HL-60 (cell line): ENCODE measurements at regions not wholly inside any gene's neighbourhood (a gene's known extent, or its start where the extent isn't known, plus 50 kb on each side); places are given as distances from the start of the nearest gene placed in this dataset.

ENCODE experiments used
- DNase-seq, 2 experiments: peaks; one replicate each; pipeline ENCODE4 v3.0.0-alpha.2; 2010 to 2020; ENCODE audit warnings: low read depth in 1 of 2, low spot score in 1 of 2
- H3K27ac ChIP-seq: fragments of 250-450 bp; sonication (Bioruptor Pico); replicated peaks from 2 replicates; pipeline ENCODE4 v1.5.1; 2020; ENCODE audit warnings: mild to moderate bottlenecking, moderate library complexity
- H3K27me3 ChIP-seq: fragments of 250-450 bp; sonication (Bioruptor Pico); 2 replicates; pipeline ENCODE4 v1.5.1; 2021; ENCODE audit warnings: mild to moderate bottlenecking, moderate library complexity; ENCODE audit not compliant: insufficient read depth, poor library complexity, severe bottlenecking
- H3K4me3 ChIP-seq: replicated peaks from 2 replicates; pipeline ENCODE4 v1.5.1; 2011; ENCODE audit warnings: mild to moderate bottlenecking, control low read depth, low read length; ENCODE audit not compliant: insufficient read depth
- GABPA ChIP-seq: IDR thresholded peaks from 2 replicates; pipeline ENCODE4 v1.6.1; 2012; ENCODE audit warnings: low read depth
- POLR2AphosphoS5 ChIP-seq: IDR thresholded peaks from 2 replicates; pipeline ENCODE4 v1.6.1; 2012; ENCODE audit warnings: low read depth
- SPI1 ChIP-seq: IDR thresholded peaks from 2 replicates; pipeline ENCODE4 v1.6.1; 2012; ENCODE audit warnings: low read depth, mild to moderate bottlenecking, borderline replicate concordance
- TF ChIP-seq, protein P1 (sequence below): IDR thresholded peaks from one replicate; pipeline ENCODE4 v1.5.1; 2011; ENCODE audit warnings: low read length, control low read depth, inconsistent platforms; ENCODE audit not compliant: insufficient read depth
- TF ChIP-seq, protein P2 (sequence below): IDR thresholded peaks from 2 replicates; pipeline ENCODE4 v1.6.1; 2012; ENCODE audit warnings: low read depth; ENCODE audit not compliant: insufficient replicate concordance

DNA sequence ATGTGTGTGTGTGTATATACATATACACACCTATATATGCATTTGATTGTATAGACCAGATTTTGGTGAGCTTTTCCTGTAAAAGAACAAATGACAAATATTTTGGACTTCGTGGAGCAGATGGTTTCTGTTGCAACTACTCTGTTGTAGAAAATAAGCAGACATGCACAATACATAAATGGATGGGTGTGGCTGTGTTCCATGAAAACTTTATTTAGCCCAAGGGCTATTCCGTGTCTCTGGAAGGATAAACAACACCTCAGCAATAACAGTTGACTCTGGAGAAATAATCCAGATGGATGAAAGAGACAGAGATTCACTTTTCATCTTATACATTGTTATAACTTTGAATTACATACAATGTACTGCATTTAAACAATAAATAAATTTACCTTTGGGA is 441.4 kb downstream of the CNTN3 start:
- TF ChIP-seq, protein P1, sequence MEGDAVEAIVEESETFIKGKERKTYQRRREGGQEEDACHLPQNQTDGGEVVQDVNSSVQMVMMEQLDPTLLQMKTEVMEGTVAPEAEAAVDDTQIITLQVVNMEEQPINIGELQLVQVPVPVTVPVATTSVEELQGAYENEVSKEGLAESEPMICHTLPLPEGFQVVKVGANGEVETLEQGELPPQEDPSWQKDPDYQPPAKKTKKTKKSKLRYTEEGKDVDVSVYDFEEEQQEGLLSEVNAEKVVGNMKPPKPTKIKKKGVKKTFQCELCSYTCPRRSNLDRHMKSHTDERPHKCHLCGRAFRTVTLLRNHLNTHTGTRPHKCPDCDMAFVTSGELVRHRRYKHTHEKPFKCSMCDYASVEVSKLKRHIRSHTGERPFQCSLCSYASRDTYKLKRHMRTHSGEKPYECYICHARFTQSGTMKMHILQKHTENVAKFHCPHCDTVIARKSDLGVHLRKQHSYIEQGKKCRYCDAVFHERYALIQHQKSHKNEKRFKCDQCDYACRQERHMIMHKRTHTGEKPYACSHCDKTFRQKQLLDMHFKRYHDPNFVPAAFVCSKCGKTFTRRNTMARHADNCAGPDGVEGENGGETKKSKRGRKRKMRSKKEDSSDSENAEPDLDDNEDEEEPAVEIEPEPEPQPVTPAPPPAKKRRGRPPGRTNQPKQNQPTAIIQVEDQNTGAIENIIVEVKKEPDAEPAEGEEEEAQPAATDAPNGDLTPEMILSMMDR, result no peak
- H3K27ac ChIP-seq, result no peak overlapping the region
- DNase-seq, result no peak
- no peaks in the 10 kb centered on the region for H3K27me3 ChIP-seq
- no peak overlapping the region for H3K4me3 ChIP-seq

DNA sequence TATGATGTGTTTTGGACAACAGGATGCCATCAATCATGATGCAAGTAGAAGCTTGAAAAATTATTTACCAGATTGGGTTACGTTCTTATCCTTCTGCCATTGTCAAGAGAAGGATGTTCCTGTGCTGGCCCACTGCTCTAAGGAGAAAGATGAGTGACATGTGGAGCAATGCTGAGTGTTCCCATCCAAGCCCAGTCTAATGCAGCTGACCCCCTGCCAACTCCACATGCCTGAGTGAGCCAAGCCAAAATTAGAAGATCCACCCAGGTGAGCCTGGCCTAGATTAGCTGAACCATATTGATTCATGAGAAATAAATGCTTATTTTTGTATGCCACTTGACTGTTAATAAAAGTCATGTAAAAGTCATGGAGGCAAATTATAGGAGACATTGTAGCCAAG is 446.5 kb downstream of the CNTN3 start:
- H3K27me3 ChIP-seq, result no peaks in the 10 kb centered on the region
- no peak for DNase-seq
- TF ChIP-seq, protein P2, sequence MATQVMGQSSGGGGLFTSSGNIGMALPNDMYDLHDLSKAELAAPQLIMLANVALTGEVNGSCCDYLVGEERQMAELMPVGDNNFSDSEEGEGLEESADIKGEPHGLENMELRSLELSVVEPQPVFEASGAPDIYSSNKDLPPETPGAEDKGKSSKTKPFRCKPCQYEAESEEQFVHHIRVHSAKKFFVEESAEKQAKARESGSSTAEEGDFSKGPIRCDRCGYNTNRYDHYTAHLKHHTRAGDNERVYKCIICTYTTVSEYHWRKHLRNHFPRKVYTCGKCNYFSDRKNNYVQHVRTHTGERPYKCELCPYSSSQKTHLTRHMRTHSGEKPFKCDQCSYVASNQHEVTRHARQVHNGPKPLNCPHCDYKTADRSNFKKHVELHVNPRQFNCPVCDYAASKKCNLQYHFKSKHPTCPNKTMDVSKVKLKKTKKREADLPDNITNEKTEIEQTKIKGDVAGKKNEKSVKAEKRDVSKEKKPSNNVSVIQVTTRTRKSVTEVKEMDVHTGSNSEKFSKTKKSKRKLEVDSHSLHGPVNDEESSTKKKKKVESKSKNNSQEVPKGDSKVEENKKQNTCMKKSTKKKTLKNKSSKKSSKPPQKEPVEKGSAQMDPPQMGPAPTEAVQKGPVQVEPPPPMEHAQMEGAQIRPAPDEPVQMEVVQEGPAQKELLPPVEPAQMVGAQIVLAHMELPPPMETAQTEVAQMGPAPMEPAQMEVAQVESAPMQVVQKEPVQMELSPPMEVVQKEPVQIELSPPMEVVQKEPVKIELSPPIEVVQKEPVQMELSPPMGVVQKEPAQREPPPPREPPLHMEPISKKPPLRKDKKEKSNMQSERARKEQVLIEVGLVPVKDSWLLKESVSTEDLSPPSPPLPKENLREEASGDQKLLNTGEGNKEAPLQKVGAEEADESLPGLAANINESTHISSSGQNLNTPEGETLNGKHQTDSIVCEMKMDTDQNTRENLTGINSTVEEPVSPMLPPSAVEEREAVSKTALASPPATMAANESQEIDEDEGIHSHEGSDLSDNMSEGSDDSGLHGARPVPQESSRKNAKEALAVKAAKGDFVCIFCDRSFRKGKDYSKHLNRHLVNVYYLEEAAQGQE, result no peak
- TF ChIP-seq GABPA (no peak), SPI1 (no peak)
- no peak overlapping the region for H3K4me3 ChIP-seq
- no peak overlapping the region for H3K27ac ChIP-seq

DNA sequence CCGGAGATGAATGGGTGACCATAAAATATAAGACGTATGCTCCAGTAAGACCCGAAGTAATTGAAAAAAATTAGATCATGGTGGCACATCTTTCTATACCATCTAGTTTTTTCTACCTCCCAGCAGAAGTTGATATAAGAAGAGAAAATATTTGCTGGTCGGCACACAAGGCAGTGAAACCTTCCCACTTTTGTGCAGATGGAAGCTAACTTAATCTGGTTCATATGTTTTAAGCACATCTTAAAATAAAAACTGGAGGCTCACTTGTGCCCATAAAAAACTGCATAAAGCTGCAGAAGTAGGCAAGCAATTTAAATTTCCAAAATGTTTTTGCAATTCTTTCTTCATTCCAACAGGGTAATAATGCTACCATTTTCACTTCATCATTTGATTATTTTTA is 449.2 kb downstream of the CNTN3 start:
- H3K4me3 ChIP-seq, result no peak overlapping the region
- DNase-seq, result no peak
- no peak overlapping the region for H3K27ac ChIP-seq
- H3K27me3 ChIP-seq, result no peaks in the 10 kb centered on the region
- TF ChIP-seq SPI1 (no peak), POLR2AphosphoS5 (no peak), GABPA (no peak)
- TF ChIP-seq, protein P2, result no peak
- TF ChIP-seq, protein P1, result no peak

DNA sequence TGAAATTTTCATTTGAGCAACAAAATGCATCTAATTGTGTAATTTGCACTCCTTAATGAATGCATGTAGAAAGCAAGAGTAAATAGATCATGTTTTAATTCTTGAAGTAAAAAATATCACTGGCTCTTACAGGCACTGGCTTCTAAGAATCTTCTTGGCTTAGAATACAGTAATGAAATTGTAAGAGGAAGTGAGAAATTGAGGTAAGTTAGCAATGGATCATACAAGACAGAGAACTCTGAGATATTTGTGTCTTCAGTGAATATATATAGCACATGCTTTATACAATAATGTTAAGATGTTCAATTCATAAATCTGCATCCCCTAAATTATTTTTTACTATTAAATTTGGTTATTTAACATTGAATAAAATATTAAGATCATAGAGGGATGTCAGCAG is 465.0 kb downstream of the CNTN3 start:
- no peak for DNase-seq
- Histone ChIP-seq H3K4me3 (no peak overlapping the region), H3K27ac (no peak overlapping the region), H3K27me3 (no peaks in the 10 kb centered on the region)
- TF ChIP-seq GABPA, result no peak
- TF ChIP-seq, protein P1, result no peak
- TF ChIP-seq, protein P2, result no peak
- TF ChIP-seq POLR2AphosphoS5, result no peak
- no peak for TF ChIP-seq SPI1
